Liver (tissue), 8 donors: ENCODE measurements at regions not wholly inside any gene's neighbourhood (a gene's known extent, or its start where the extent isn't known, plus 50 kb on each side); places are given as distances from the start of the nearest gene placed in this dataset.

Source experiments
- DNase-seq: peaks from one replicate; pipeline ENCODE4 v3.0.0-alpha.2; 2017; ENCODE audit warnings: low spot score
- H3K27ac ChIP-seq, 2 donors: one replicate each; pipeline ENCODE4 v1.7.0; 2013; ENCODE audit warnings: inconsistent platforms in 2 of 2, low read length in 2 of 2, control low read depth in 1 of 2, low read depth in 1 of 2, mild to moderate bottlenecking in 1 of 2
- H3K27me3 ChIP-seq, 4 donors: one replicate each; pipeline versions ENCODE4 v1.6.1 to v1.7.0; 2013; ENCODE audit warnings: low read length in 3 of 4, inconsistent platforms in 1 of 4, mild to moderate bottlenecking in 1 of 4, moderate library complexity in 1 of 4; ENCODE audit not compliant: control insufficient read depth in 4 of 4, insufficient read depth in 4 of 4
- H3K36me3 ChIP-seq, 4 donors: one replicate each; pipeline versions ENCODE4 v1.6.1 to v1.7.0; 2013; ENCODE audit warnings: low read length in 3 of 4, mild to moderate bottlenecking in 3 of 4, low read depth in 1 of 4, moderate library complexity in 1 of 4; ENCODE audit not compliant: control insufficient read depth in 4 of 4, insufficient read depth in 3 of 4
- H3K4me1 ChIP-seq, 4 donors: one replicate each; pipeline versions ENCODE4 v1.6.1 to v1.7.0; 2013; ENCODE audit warnings: low read length in 3 of 4, mild to moderate bottlenecking in 3 of 4, moderate library complexity in 1 of 4; ENCODE audit not compliant: control insufficient read depth in 4 of 4, insufficient read depth in 4 of 4
- H3K4me3 ChIP-seq, 3 donors: one replicate each; pipeline versions ENCODE4 v1.6.1 to v1.7.0; 2013; ENCODE audit warnings: low read length in 3 of 3, control low read depth in 1 of 3, low read depth in 1 of 3, mild to moderate bottlenecking in 1 of 3
- H3K9ac ChIP-seq, 2 donors: one replicate each; pipeline ENCODE4 v1.7.0; 2013; ENCODE audit warnings: low read length in 2 of 2, mild to moderate bottlenecking in 2 of 2, moderate library complexity in 2 of 2, control low read depth in 1 of 2, low read depth in 1 of 2
- H3K9me3 ChIP-seq, 4 donors: one replicate each; pipeline versions ENCODE4 v1.6.1 to v1.7.0; 2013; ENCODE audit warnings: low read length in 3 of 4; ENCODE audit not compliant: control insufficient read depth in 4 of 4
- EGR1 ChIP-seq, 2 donors: IDR thresholded peaks; 2 replicates each; pipeline ENCODE4 v1.6.1; 2016 to 2018; ENCODE audit warnings: antibody characterized with exemption in 2 of 2, low read depth in 2 of 2
- FOXA1 ChIP-seq: IDR thresholded peaks from 2 replicates; pipeline ENCODE4 v1.6.1; 2016; ENCODE audit warnings: antibody characterized with exemption
- FOXA2 ChIP-seq: IDR thresholded peaks from 2 replicates; pipeline ENCODE4 v1.6.1; 2016; ENCODE audit warnings: antibody characterized with exemption
- GABPA ChIP-seq, 2 donors: IDR thresholded peaks in 1 of 2; conservative IDR thresholded peaks in 1 of 2; 2 replicates each; pipeline ENCODE4 v1.6.1; 2016; ENCODE audit warnings: antibody characterized with exemption in 2 of 2, mild to moderate bottlenecking in 1 of 2, moderate library complexity in 1 of 2
- HNF4A ChIP-seq, 2 donors: conservative IDR thresholded peaks; 2 replicates each; pipeline ENCODE4 v1.6.1; 2016; ENCODE audit warnings: antibody characterized with exemption in 2 of 2, mild to moderate bottlenecking in 2 of 2
- HNF4G ChIP-seq: IDR thresholded peaks from 2 replicates; pipeline ENCODE4 v1.6.1; 2016; ENCODE audit warnings: antibody characterized with exemption
- JUND ChIP-seq, 2 donors: IDR thresholded peaks; 2 replicates each; pipeline ENCODE4 v1.6.1; 2016; ENCODE audit warnings: antibody characterized with exemption in 2 of 2
- NR2F2 ChIP-seq: IDR thresholded peaks from 2 replicates; pipeline ENCODE4 v1.6.1; 2016; ENCODE audit warnings: antibody characterized with exemption
- RAD21 ChIP-seq, 2 donors: IDR thresholded peaks; 2 replicates each; pipeline ENCODE4 v1.6.1; 2016; ENCODE audit warnings: antibody characterized with exemption in 2 of 2, mild to moderate bottlenecking in 2 of 2
- RXRA ChIP-seq, 2 donors: IDR thresholded peaks; 2 replicates each; pipeline ENCODE4 v1.6.1; 2017 to 2018; ENCODE audit warnings: antibody characterized with exemption in 2 of 2, mild to moderate bottlenecking in 1 of 2
- SP1 ChIP-seq: IDR thresholded peaks from 2 replicates; pipeline ENCODE4 v1.6.1; 2018; ENCODE audit warnings: antibody characterized with exemption, mild to moderate bottlenecking
- TAF1 ChIP-seq: conservative IDR thresholded peaks from 2 replicates; pipeline ENCODE4 v1.6.1; 2016; ENCODE audit warnings: antibody characterized with exemption, mild to moderate bottlenecking
- YY1 ChIP-seq: IDR thresholded peaks from 2 replicates; pipeline ENCODE4 v1.6.1; 2016; ENCODE audit warnings: antibody characterized with exemption, mild to moderate bottlenecking
- WGBS: extraction: QIAGEN DNeasy Blood & Tissue Kit; methylation state at CpG from one replicate; pipeline ENCODE4 v1.1.7; 2013; 5-methylcytosine and 5-hydroxymethylcytosine counted together
- TF ChIP-seq, protein P1 (sequence below): IDR thresholded peaks from 2 replicates; pipeline ENCODE4 v1.6.1; 2016; ENCODE audit warnings: antibody characterized with exemption
- TF ChIP-seq, protein P2 (sequence below): fragments of 150-350 bp; IDR thresholded peaks from 2 replicates; pipeline ENCODE4 v1.5.1; 2017; ENCODE audit warnings: improper control_type of control experiment, low read depth, low read length; ENCODE audit not compliant: missing input control
- TF ChIP-seq, protein P3 (sequence below): IDR thresholded peaks from 2 replicates; pipeline ENCODE4 v1.6.1; 2016; ENCODE audit warnings: antibody characterized with exemption
- TF ChIP-seq, protein P4 (sequence below): IDR thresholded peaks from 2 replicates; pipeline ENCODE4 v1.6.1; 2016; ENCODE audit warnings: antibody characterized with exemption
- donor health status: healthy.
- donor health status: healthy.
- donor health status: healthy.
- donor health status: healthy.
- donor health status: healthy.

DNA sequence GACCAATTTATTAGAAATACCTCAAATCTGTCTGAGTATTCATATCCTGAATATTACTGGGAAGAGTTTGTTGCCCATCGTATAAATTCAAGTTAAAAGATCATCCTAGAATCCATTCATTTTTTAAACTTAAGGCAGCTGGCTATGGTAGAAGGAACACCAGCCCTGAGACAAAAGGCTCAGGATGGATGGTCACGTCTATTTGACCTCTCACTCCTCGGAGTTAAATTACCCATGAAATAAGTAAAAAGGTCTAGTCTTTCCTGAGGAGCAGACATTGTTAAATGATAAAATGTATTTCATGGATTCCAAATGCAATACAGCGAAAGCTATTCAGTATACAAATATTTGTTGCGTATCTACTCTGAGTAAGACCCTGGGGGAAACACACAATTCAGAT is 826.0 kb upstream of the LRATD1 start:
- Histone ChIP-seq H3K4me3 (no peak overlapping the region), H3K36me3 (no peaks in the 10 kb centered on the region), H3K27me3 (no peaks in the 10 kb centered on the region), H3K27ac (no peak overlapping the region), H3K9ac (no peak overlapping the region), H3K9me3 (no peaks in the 10 kb centered on the region), H3K4me1 (no peaks in the 10 kb centered on the region)
- WGBS: 81% methylated on average over 5 of the region's 5 CpGs
- TF ChIP-seq TAF1: no peak
- TF ChIP-seq HNF4A (conservative IDR thresholded peaks at IDR 0.05): no peak
- no peak for TF ChIP-seq RXRA (IDR thresholded peaks at IDR 0.05)
- TF ChIP-seq, protein P1, sequence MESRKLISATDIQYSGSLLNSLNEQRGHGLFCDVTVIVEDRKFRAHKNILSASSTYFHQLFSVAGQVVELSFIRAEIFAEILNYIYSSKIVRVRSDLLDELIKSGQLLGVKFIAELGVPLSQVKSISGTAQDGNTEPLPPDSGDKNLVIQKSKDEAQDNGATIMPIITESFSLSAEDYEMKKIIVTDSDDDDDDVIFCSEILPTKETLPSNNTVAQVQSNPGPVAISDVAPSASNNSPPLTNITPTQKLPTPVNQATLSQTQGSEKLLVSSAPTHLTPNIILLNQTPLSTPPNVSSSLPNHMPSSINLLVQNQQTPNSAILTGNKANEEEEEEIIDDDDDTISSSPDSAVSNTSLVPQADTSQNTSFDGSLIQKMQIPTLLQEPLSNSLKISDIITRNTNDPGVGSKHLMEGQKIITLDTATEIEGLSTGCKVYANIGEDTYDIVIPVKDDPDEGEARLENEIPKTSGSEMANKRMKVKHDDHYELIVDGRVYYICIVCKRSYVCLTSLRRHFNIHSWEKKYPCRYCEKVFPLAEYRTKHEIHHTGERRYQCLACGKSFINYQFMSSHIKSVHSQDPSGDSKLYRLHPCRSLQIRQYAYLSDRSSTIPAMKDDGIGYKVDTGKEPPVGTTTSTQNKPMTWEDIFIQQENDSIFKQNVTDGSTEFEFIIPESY: no peak
- TF ChIP-seq GABPA (IDR thresholded peaks at IDR 0.05 in 1 of 2, conservative IDR thresholded peaks at IDR 0.05 in 1 of 2): no peak
- TF ChIP-seq NR2F2: no peak
- no peak for TF ChIP-seq YY1
- TF ChIP-seq, protein P2, sequence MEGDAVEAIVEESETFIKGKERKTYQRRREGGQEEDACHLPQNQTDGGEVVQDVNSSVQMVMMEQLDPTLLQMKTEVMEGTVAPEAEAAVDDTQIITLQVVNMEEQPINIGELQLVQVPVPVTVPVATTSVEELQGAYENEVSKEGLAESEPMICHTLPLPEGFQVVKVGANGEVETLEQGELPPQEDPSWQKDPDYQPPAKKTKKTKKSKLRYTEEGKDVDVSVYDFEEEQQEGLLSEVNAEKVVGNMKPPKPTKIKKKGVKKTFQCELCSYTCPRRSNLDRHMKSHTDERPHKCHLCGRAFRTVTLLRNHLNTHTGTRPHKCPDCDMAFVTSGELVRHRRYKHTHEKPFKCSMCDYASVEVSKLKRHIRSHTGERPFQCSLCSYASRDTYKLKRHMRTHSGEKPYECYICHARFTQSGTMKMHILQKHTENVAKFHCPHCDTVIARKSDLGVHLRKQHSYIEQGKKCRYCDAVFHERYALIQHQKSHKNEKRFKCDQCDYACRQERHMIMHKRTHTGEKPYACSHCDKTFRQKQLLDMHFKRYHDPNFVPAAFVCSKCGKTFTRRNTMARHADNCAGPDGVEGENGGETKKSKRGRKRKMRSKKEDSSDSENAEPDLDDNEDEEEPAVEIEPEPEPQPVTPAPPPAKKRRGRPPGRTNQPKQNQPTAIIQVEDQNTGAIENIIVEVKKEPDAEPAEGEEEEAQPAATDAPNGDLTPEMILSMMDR: no peak
- no peak for TF ChIP-seq SP1
- TF ChIP-seq FOXA2: no peak
- TF ChIP-seq, protein P3, sequence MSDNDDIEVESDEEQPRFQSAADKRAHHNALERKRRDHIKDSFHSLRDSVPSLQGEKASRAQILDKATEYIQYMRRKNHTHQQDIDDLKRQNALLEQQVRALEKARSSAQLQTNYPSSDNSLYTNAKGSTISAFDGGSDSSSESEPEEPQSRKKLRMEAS: no peak
- TF ChIP-seq, protein P4, sequence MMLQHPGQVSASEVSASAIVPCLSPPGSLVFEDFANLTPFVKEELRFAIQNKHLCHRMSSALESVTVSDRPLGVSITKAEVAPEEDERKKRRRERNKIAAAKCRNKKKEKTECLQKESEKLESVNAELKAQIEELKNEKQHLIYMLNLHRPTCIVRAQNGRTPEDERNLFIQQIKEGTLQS: no peak
- no peak for TF ChIP-seq JUND (IDR thresholded peaks at IDR 0.05)
- TF ChIP-seq RAD21 (IDR thresholded peaks at IDR 0.05): no peak
- no peak for TF ChIP-seq EGR1 (IDR thresholded peaks at IDR 0.05; ENCODE audit: low read depth in 2 of 2)
- TF ChIP-seq HNF4G: no peak
- no peak for DNase-seq

DNA sequence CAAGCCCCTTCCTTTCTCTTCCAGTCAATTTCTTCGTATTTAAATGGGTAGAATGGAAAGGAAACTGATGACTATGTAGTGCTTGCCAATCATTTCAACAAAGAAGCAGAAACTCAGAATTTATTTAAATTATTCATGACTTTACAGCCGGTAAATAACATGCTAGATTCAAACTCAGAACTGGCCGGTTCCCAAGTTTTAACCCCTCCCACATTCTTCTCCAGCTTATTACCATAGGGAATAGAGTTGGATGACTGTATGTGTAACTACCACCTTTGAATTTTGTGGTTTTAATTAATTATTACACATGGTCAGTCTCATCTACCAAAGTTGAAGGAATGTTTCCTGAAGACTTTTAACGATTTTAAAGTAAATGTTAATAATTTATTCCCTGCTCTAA is 819.3 kb upstream of the LRATD1 start:
- 60% methylated on average over 4 of the region's 4 CpGs for WGBS
- TF ChIP-seq FOXA2 (no peak), FOXA1 (no peak), HNF4G (no peak)

DNA sequence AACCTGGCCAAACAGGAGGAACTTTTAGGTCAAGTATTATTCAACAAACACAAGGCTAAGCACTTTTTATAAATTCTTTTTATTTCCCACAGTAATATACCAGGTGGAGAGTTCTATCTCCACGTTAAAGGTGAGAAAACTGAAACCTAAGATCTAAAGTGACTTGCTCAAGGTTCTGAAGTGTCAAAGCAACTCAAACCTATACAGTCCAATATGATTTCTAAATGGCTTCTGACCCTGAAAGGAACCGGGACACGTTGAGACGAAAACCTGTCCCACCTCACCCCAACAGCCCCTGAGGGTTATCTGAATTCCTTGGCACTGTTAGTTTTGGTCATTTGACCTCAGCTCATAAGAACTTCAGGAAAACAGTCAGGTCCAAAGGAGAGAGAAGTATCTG is 814.5 kb upstream of the LRATD1 start:
- TF ChIP-seq, protein P2: no peak
- no peak for TF ChIP-seq SP1
- TF ChIP-seq, protein P3: no peak
- no peak for TF ChIP-seq RAD21 (IDR thresholded peaks at IDR 0.05)
- TF ChIP-seq FOXA2: no peak
- no peak for TF ChIP-seq FOXA1
- no peak for TF ChIP-seq YY1
- TF ChIP-seq HNF4A (conservative IDR thresholded peaks at IDR 0.05): no peak
- Histone ChIP-seq H3K27me3 (no peaks in the 10 kb centered on the region), H3K9ac (no peak overlapping the region), H3K9me3 (no peaks in the 10 kb centered on the region), H3K4me3 (no peak overlapping the region), H3K36me3 (no peaks in the 10 kb centered on the region), H3K27ac (no peak overlapping the region), H3K4me1 (no peaks in the 10 kb centered on the region)
- no peak for DNase-seq
- WGBS: 51% methylated on average over 4 of the region's 4 CpGs

More for the DNA sequence above, 819.3 kb upstream of the LRATD1 start:
- no peaks in the 10 kb centered on the region for H3K27me3 ChIP-seq
- H3K36me3 ChIP-seq: no peaks in the 10 kb centered on the region
- H3K4me3 ChIP-seq: no peak overlapping the region
- DNase-seq: no peak
- no peaks in the 10 kb centered on the region for H3K9me3 ChIP-seq
- no peak overlapping the region for H3K9ac ChIP-seq
- no peaks in the 10 kb centered on the region for H3K4me1 ChIP-seq
- no peak overlapping the region for H3K27ac ChIP-seq
